CD14-positive monocyte (primary cell): ENCODE measurements at regions not wholly inside any gene's neighbourhood (a gene's known extent, or its start where the extent isn't known, plus 50 kb on each side); places are given as distances from the start of the nearest gene placed in this dataset.

Source experiments
- DNase-seq, 3 donors: peaks; one replicate each; pipeline ENCODE4 v3.0.0-alpha.2; 2011 to 2022
- H2AFZ ChIP-seq: 2 replicates; pipeline ENCODE4 v1.6.0; 2012; ENCODE audit warnings: mild to moderate bottlenecking, low read depth, low read length, inconsistent platforms; ENCODE audit not compliant: insufficient read depth, poor library complexity, severe bottlenecking
- H3K27ac ChIP-seq, 2 donors: 1 replicate in 1 of 2; 2 replicates in 1 of 2; pipeline ENCODE4 v1.5.1; 2012 to 2013; ENCODE audit warnings: low read length in 2 of 2, control low read depth in 1 of 2, inconsistent platforms in 1 of 2, low read depth in 1 of 2, mild to moderate bottlenecking in 1 of 2
- H3K27me3 ChIP-seq, 2 donors: one replicate each; pipeline versions ENCODE4 v1.6.0 to v1.6.1; 2011 to 2013; ENCODE audit warnings: low read length in 2 of 2; ENCODE audit not compliant: control insufficient read depth in 2 of 2, insufficient read depth in 2 of 2
- H3K36me3 ChIP-seq, 2 donors: replicated peaks in 1 of 2; 1 replicate in 1 of 2; 2 replicates in 1 of 2; pipeline versions ENCODE4 v1.5.1 to v1.6.1; 2012 to 2013; ENCODE audit warnings: low read length in 2 of 2, control low read depth in 1 of 2, inconsistent platforms in 1 of 2, mild to moderate bottlenecking in 1 of 2; ENCODE audit not compliant: insufficient read depth in 2 of 2, control insufficient read depth in 1 of 2
- H3K4me1 ChIP-seq, 2 donors: 1 replicate in 1 of 2; 2 replicates in 1 of 2; pipeline versions ENCODE4 v1.5.1 to v1.6.1; 2012 to 2013; ENCODE audit warnings: low read length in 2 of 2, control low read depth in 1 of 2, inconsistent platforms in 1 of 2, mild to moderate bottlenecking in 1 of 2, moderate library complexity in 1 of 2; ENCODE audit not compliant: insufficient read depth in 2 of 2, control insufficient read depth in 1 of 2
- H3K4me2 ChIP-seq: replicated peaks from 2 replicates; pipeline ENCODE3; 2012; ENCODE audit warnings: low read length, moderate library complexity, mild to moderate bottlenecking; ENCODE audit not compliant: poor library complexity, severe bottlenecking; ENCODE audit errors: extremely low read depth
- H3K4me3 ChIP-seq, 3 experiments: fragments of 200-600 bp in 1 of 3; sonication (generic) in 1 of 3; replicated peaks in 1 of 3; 1 replicate in 2 of 3; 2 replicates in 1 of 3; pipeline ENCODE4 v1.5.1; 2011 to 2013; ENCODE audit warnings: low read length in 3 of 3, mild to moderate bottlenecking in 3 of 3, control low read depth in 2 of 3, low read depth in 2 of 3, inconsistent platforms in 1 of 3, moderate library complexity in 1 of 3
- H3K79me2 ChIP-seq: 2 replicates; pipeline ENCODE4 v1.6.0; 2012; ENCODE audit warnings: mild to moderate bottlenecking, control low read depth, inconsistent platforms, low read length, moderate library complexity; ENCODE audit not compliant: insufficient read depth
- H3K9ac ChIP-seq: 2 replicates; pipeline ENCODE4 v1.6.0; 2017; ENCODE audit warnings: low read length, mild to moderate bottlenecking; ENCODE audit not compliant: insufficient read depth, poor library complexity, severe bottlenecking
- H3K9me3 ChIP-seq, 2 donors: replicated peaks in 1 of 2; 1 replicate in 1 of 2; 2 replicates in 1 of 2; pipeline versions ENCODE4 v1.5.1 to v1.6.1; 2012 to 2013; ENCODE audit warnings: low read length in 2 of 2, control low read depth in 1 of 2; ENCODE audit not compliant: control insufficient read depth in 1 of 2, insufficient read depth in 1 of 2
- H4K20me1 ChIP-seq: 2 replicates; pipeline ENCODE4 v1.6.0; 2012; ENCODE audit warnings: mild to moderate bottlenecking, low read length, control low read depth, moderate library complexity; ENCODE audit not compliant: insufficient read depth
- H3K27ac Mint-ChIP-seq, 7 donors: one replicate each; pipeline ENCODE4 v1.8.0; 2020; ENCODE audit warnings: mild to moderate bottlenecking in 7 of 7, mixed read lengths in 7 of 7, moderate library complexity in 6 of 7, inconsistent platforms in 2 of 7
- H3K27me3 Mint-ChIP-seq, 3 donors: one replicate each; pipeline ENCODE4 v1.8.0; 2021 to 2022; ENCODE audit warnings: low read depth in 3 of 3, mild to moderate bottlenecking in 3 of 3, mixed read lengths in 3 of 3, moderate library complexity in 3 of 3, inconsistent platforms in 1 of 3
- H3K36me3 Mint-ChIP-seq, 2 donors: one replicate each; pipeline ENCODE4 v1.8.0; 2020; ENCODE audit warnings: mixed read lengths in 2 of 2, inconsistent platforms in 1 of 2, mild to moderate bottlenecking in 1 of 2
- H3K4me1 Mint-ChIP-seq: one replicate; pipeline ENCODE4 v1.8.0; 2020; ENCODE audit warnings: mild to moderate bottlenecking, mixed read lengths
- H3K4me3 Mint-ChIP-seq, 2 donors: one replicate each; pipeline ENCODE4 v1.8.0; 2020; ENCODE audit warnings: mild to moderate bottlenecking in 2 of 2, mixed read lengths in 2 of 2, moderate library complexity in 1 of 2
- H3K9me3 Mint-ChIP-seq, 7 donors: one replicate each; pipeline ENCODE4 v1.8.0; 2020 to 2022; ENCODE audit warnings: mixed read lengths in 7 of 7, mild to moderate bottlenecking in 6 of 7, moderate library complexity in 6 of 7, inconsistent platforms in 2 of 7
- CTCF ChIP-seq: fragments of 200-600 bp; IDR thresholded peaks from one replicate; pipeline ENCODE4 v1.8.0; 2022; ENCODE audit warnings: antibody characterized with exemption, mild to moderate bottlenecking
- WGBS: methylation state at CpG from one replicate; pipeline ENCODE4 v1.1.5; 2013; ENCODE audit warnings: missing lambda C conversion rate; ENCODE audit not compliant: insufficient coverage; 5-methylcytosine and 5-hydroxymethylcytosine counted together
- intact Hi-C, 2 donors: fragments of 100-400 bp; cut with micrococcal nuclease; formaldehyde crosslinking; loops; one replicate each; pipeline versions ENCODE4 v1.15.0 to v1.15.1; 2023

- Histone ChIP-seq H3K4me1 (no peaks in the 10 kb centered on the region), H3K9me3 (no peaks in the 10 kb centered on the region), H4K20me1 (no peaks in the 10 kb centered on the region), H3K36me3 (no peaks in the 10 kb centered on the region), H3K27me3 (no peaks in the 10 kb centered on the region), H3K79me2 (no peaks in the 10 kb centered on the region), H3K27ac (no peak overlapping the region), H2AFZ (no peak overlapping the region), H3K9ac (no peak overlapping the region), H3K4me3 (no peak overlapping the region), H3K4me2 (no peak overlapping the region)
- no peak for DNase-seq
- Mint-ChIP-seq H3K4me3 (no peak overlapping the region), H3K9me3 (no peaks in the 10 kb centered on the region), H3K27ac (no peak overlapping the region), H3K4me1 (peaks cover 3% of the 10 kb centered on the region), H3K27me3 (no peaks in the 10 kb centered on the region), H3K36me3 (no peaks in the 10 kb centered on the region)
- intact Hi-C loops, result no loop called here
- no peak for TF ChIP-seq CTCF
Measured at GRCh38 chr6:12578097-12578496, 138.5 kb upstream of the PHACTR1 start.

- Mint-ChIP-seq H3K36me3 (no peaks in the 10 kb centered on the region), H3K9me3 (no peaks in the 10 kb centered on the region), H3K4me1 (peaks cover 3% of the 10 kb centered on the region), H3K27ac (no peak overlapping the region), H3K4me3 (no peak overlapping the region), H3K27me3 (no peaks in the 10 kb centered on the region)
- Histone ChIP-seq H3K9me3 (no peaks in the 10 kb centered on the region), H3K4me2 (no peak overlapping the region), H3K4me1 (no peaks in the 10 kb centered on the region), H2AFZ (no peak overlapping the region), H3K27me3 (no peaks in the 10 kb centered on the region), H3K27ac (no peak overlapping the region), H3K36me3 (no peaks in the 10 kb centered on the region), H3K79me2 (no peaks in the 10 kb centered on the region), H4K20me1 (no peaks in the 10 kb centered on the region), H3K9ac (no peak overlapping the region), H3K4me3 (no peak overlapping the region)
- TF ChIP-seq CTCF, result no peak
- WGBS, result 100% methylated on average over 2 of the region's 3 CpGs
- no peak for DNase-seq
- intact Hi-C loops, result no loop called here
Measured at GRCh38 chr6:12578751-12579150, 137.8 kb upstream of the PHACTR1 start.
